ENCODE measurements at regions not wholly inside any gene's neighbourhood (a gene's known extent, or its start where the extent isn't known, plus 50 kb on each side); places are given as distances from the start of the nearest gene placed in this dataset.
"Not testable (repeated sequence)": the region's sequence is repeated elsewhere in the genome, so short reads cannot be mapped to it uniquely, and the experiment has no call there.

- not testable (repeated sequence) for DNase-seq (ENCODE audit: low read depth in 2 of 2)
These were observed 62.6 kb upstream of the CDR2 start for GRCh38 chr16:22436823-22437652.

DNA sequence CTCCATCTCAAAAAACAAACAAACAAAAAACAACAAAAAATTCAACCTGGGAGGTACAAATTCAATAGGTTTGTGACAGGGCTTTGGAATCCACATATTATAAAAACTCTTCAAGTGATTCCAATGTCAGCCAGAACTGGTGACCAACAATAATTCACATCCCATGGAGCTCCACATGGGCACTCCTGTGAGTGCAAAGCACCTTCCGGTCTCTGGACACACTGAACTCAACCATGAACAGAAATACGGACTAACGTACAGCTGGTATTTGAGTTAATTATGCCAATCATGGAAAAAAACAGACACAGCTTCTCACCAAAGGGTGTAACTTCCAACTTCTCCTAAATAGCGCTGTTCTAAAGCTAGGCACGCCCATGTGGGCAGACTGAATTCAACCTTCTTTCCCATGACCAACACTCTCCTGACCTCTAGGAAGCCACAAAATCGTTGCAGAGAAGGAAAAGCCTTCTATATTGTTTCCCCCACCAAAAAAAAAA, 62.0 kb upstream of the CDR2 start:
- DNase-seq (ENCODE audit: low read depth in 2 of 2), result not testable (repeated sequence)

GRCh38 chr16:22431314-22431713, 56.9 kb upstream of the CDR2 start:
- not testable (repeated sequence) for DNase-seq (ENCODE audit: low read depth in 2 of 2)

DNA sequence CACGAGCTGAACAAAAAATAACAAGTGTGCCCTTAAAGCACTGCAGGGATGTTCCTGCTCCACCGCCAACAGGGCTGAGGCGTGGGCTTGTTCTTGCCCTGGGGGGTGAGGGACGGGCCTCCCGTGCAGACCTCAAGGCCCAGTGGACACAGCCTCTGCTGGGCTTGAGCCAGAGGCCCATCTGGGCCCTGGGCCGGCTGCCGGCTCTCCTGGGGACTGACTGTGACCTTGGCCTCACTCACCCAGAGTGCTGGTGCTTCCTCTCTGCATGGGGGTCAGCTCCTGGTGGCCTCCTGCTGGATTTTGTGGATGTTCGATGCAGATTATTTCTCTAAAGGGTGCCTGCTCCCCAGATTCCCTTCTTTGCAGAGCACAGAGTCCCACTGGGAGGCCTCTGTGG, 54.2 kb upstream of the CDR2 start:
- DNase-seq (ENCODE audit: low read depth in 2 of 2), result no peak

GRCh38 chr16:22427556-22427955, 53.1 kb upstream of the CDR2 start:
- DNase-seq (ENCODE audit: low read depth in 2 of 2), result no peak

GRCh38 chr16:22425847-22426246, 51.4 kb upstream of the CDR2 start:
- DNase-seq (ENCODE audit: low read depth in 2 of 2), result no peak

DNA sequence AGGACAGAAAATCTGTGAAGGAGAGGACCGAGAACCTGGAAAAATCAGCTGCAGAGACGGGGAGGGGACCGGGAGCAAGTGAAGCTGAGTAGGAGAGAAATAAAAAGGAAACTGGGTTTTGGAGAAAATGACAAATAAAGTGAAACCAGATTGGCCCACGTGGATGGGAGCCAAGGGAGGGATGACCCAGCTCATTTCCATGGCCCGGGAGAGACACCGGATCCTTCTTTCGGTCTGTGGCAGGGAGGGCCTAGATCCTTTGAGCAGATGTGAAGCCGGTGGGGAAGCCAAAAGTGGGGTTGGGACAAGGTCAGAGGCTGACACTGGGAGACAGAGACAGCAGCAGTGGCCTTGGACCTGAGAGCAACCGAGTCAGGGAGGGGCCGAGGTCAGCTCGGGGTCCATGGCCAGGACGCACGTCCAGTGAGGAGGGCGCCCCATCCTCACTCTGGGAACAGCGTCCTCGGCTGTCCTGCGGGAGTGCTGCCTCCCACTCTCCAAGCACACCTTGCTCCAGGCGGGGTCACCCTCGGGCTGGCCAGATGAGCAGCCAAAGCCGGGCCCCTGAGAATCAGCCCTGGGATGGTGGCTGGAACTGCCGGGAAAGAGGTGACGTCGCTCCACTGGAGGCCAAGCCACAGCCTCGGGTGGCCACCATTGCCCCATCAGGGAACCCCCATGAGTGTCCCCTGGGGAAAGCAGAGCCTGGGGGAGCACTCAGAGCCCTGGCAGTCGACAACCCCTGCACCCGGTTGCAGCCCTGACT, 50.8 kb upstream of the CDR2 start:
- peak; percentile 41 to 45 for DNase-seq (ENCODE audit: low read depth in 2 of 2)

GRCh38 chr16:22424161-22424937, 49.9 kb upstream of the CDR2 start:
- DNase-seq (ENCODE audit: low read depth in 2 of 2), result no peak
